ENCODE measurements at regions not wholly inside any gene's neighbourhood (a gene's known extent, or its start where the extent isn't known, plus 50 kb on each side); places are given as distances from the start of the nearest gene placed in this dataset.

DNA sequence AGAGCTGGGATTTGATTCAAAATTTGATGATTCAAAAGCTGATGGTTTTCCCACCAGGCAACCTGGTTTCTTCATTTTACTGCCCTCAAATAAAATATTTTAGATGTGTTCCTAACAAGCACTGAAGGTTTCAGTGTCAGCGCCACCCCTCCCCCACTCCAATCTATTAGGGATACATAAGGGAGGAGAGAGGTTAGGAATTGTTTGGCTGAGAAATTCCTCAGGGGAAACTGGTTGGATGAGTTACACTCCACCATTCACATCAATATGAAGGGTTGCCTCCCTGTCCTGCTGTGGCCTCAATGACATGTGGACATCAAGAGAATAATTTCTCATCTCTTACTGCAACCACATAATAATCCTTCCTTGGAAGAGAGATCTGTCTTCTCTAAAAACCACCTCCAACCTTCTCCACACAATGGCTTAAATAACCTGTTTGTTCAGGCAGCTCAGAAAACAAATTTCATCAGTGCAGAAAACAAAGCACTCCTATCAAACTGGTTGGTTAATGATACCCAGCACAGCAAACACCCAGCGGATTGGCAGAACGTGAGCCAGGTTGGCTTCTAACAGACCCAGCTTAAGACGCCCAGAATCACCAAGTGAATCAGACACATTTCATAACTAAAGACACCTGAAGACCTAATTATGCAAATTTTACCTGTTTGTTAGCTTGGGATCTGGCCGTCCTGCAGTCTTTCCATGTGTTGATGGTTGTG lies 136.0 kb upstream of the SGK1 start:
- TF ChIP-seq, protein P1, sequence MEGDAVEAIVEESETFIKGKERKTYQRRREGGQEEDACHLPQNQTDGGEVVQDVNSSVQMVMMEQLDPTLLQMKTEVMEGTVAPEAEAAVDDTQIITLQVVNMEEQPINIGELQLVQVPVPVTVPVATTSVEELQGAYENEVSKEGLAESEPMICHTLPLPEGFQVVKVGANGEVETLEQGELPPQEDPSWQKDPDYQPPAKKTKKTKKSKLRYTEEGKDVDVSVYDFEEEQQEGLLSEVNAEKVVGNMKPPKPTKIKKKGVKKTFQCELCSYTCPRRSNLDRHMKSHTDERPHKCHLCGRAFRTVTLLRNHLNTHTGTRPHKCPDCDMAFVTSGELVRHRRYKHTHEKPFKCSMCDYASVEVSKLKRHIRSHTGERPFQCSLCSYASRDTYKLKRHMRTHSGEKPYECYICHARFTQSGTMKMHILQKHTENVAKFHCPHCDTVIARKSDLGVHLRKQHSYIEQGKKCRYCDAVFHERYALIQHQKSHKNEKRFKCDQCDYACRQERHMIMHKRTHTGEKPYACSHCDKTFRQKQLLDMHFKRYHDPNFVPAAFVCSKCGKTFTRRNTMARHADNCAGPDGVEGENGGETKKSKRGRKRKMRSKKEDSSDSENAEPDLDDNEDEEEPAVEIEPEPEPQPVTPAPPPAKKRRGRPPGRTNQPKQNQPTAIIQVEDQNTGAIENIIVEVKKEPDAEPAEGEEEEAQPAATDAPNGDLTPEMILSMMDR (IDR thresholded peaks at IDR 0.05), result no peak
- TF ChIP-seq POLR2A (IDR thresholded peaks at IDR 0.05; ENCODE audit: low read depth) (no peak), EP300 (IDR thresholded peaks at IDR 0.05) (no peak), POLR2AphosphoS5 (IDR thresholded peaks at IDR 0.05) (no peak)

Measured in esophagus muscularis mucosa (tissue), 4 donors.